ENCODE measurements at regions not wholly inside any gene's neighbourhood (a gene's known extent, or its start where the extent isn't known, plus 50 kb on each side); places are given as distances from the start of the nearest gene placed in this dataset.

DNA sequence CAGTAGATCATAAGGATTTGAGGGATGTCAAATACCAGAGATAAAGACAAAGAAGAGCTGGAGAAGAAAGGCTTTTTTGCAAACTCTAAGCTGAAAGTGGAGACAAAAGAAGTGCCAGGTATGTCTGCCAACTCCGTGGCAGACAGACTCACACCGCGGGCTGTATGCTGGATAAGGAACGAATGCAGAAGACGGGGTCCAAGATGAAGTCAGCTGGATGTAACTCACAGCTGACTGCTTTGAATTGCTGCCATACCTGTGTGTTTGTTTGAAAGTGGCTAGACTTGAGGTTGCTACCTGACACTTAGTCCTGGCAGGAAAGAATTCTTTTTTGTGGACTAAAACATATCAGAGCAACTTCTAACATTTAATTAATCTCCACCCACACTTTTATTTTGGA is 398.8 kb downstream of the DLEU7 start:
- DNase-seq (ENCODE audit: insufficient read length, low spot score) (no peak), FAIRE-seq (no peak)
- TF ChIP-seq POLR2A (IDR thresholded peaks at IDR 0.05; ENCODE audit: low read depth, low read length) = no peak
- no peak for TF ChIP-seq POU2F2 (IDR thresholded peaks at IDR 0.05; ENCODE audit: low read depth, low read length)
- TF ChIP-seq POLR2AphosphoS5 (IDR thresholded peaks at IDR 0.05; ENCODE audit: low read depth, low read length) = no peak
- TF ChIP-seq TAF1 (IDR thresholded peaks at IDR 0.05; ENCODE audit: low read depth, low read length) = no peak
- no peak for TF ChIP-seq SPI1 (IDR thresholded peaks at IDR 0.05; ENCODE audit: low read depth, low read length)
- TF ChIP-seq PAX5 (IDR thresholded peaks at IDR 0.05; ENCODE audit: insufficient read depth, low read length, severe bottlenecking) = no peak

DNA sequence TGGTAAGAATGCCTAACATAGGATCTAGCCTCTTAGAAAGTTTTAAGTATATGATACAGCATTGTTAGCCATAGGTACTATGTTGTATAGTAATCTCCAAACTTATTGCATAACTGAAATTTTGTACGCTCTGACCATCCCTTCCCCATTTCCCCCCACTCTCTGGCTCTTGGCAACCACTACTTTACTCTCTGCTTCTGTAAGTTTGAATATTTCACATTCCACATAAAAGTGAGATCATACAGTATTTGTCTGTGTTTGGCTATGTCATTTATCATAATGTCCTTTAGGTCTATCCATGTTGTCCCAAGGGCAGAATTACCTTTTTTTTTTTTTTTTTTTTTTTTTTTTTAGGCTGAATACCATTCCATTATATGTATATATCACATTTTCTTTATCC is 396.9 kb downstream of the DLEU7 start:
- no peak for FAIRE-seq
- no peak for TF ChIP-seq TAF1 (IDR thresholded peaks at IDR 0.05; ENCODE audit: low read depth, low read length)
- TF ChIP-seq PAX5 (IDR thresholded peaks at IDR 0.05; ENCODE audit: insufficient read depth, low read length, severe bottlenecking) = no peak
- no peak for DNase-seq (ENCODE audit: insufficient read length, low spot score)

DNA sequence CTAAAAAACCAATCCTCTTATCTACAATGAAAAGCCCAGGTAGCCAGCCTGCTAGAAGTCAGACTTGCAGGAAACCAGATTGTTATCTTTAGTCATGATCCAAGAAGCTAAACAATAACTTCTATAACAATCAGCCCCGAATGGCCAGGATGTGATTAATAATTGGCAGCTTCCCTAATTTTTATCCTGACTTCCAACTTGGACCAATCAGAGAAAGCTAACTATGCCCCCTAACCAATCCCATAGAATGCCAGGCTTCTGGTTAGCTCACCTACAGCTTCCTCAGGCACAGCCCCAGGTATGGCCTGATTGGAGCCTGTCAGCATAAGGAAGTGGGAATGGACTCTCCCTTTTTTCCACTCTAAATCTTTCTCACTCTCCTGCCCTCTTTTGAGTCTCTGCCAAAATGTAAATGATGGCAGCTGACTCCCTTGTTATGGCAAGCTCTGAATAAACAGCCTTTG is 394.9 kb downstream of the DLEU7 start:
- TF ChIP-seq TAF1 (IDR thresholded peaks at IDR 0.05; ENCODE audit: low read depth, low read length) (no peak), POU2F2 (IDR thresholded peaks at IDR 0.05; ENCODE audit: low read depth, low read length) (no peak)
- DNase-seq (ENCODE audit: insufficient read length, low spot score) (no peak), FAIRE-seq (no peak)

DNA sequence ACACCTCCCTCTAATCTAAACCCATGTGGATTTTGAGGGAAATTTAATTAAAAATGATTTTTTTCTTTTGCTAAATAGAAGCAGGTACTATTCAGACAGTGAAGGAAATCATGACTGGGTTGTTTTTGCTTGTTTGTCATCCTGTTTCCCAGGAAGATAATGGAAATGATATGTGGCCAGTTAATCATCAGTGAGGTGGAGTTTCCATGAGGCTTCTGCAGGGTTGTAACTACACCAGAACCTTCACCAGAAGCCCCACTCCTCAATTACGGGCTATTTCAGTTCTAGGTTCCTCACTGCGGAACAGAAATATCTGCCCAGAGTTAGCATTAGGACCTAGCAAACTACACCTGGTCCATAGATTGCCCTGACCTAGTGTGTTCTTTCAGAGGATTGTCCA is 394.0 kb downstream of the DLEU7 start:
- DNase-seq (ENCODE audit: insufficient read length, low spot score) (no peak), FAIRE-seq (no peak)
- no peak for TF ChIP-seq TAF1 (IDR thresholded peaks at IDR 0.05; ENCODE audit: low read depth, low read length)
- no peak for TF ChIP-seq POLR2AphosphoS5 (IDR thresholded peaks at IDR 0.05; ENCODE audit: low read depth, low read length)
- TF ChIP-seq PAX5 (IDR thresholded peaks at IDR 0.05; ENCODE audit: insufficient read depth, low read length, severe bottlenecking) = no peak
- TF ChIP-seq SPI1 (IDR thresholded peaks at IDR 0.05; ENCODE audit: low read depth, low read length) = no peak
- TF ChIP-seq POU2F2 (IDR thresholded peaks at IDR 0.05; ENCODE audit: low read depth, low read length) = no peak
- TF ChIP-seq POLR2A (IDR thresholded peaks at IDR 0.05; ENCODE audit: low read depth, low read length) = no peak

DNA sequence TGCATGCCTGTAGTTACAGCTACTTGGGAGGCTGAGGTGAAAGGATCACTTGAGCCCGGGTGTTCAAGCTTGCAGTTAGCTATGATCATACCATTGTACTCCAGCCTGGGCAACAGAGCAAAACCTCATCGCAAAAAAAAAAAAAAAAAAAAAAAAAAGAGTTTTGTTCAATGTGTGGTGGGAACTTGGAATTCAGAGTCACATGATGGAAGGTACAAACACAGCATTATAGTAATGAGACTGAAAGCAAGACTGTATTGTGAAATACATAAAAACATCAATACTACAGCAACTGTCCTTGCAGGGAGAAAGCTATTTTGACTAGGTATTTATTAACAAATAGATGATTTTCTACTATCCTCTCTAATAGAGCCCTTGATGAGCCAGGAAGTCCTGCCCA is 393.2 kb downstream of the DLEU7 start:
- FAIRE-seq (no peak), DNase-seq (ENCODE audit: insufficient read length, low spot score) (no peak)
- no peak for TF ChIP-seq POLR2AphosphoS5 (IDR thresholded peaks at IDR 0.05; ENCODE audit: low read depth, low read length)
- no peak for TF ChIP-seq PAX5 (IDR thresholded peaks at IDR 0.05; ENCODE audit: insufficient read depth, low read length, severe bottlenecking)
- TF ChIP-seq POU2F2 (IDR thresholded peaks at IDR 0.05; ENCODE audit: low read depth, low read length) = no peak
- no peak for TF ChIP-seq SPI1 (IDR thresholded peaks at IDR 0.05; ENCODE audit: low read depth, low read length)
- TF ChIP-seq POLR2A (IDR thresholded peaks at IDR 0.05; ENCODE audit: low read depth, low read length) = no peak
- TF ChIP-seq TAF1 (IDR thresholded peaks at IDR 0.05; ENCODE audit: low read depth, low read length) = no peak

DNA sequence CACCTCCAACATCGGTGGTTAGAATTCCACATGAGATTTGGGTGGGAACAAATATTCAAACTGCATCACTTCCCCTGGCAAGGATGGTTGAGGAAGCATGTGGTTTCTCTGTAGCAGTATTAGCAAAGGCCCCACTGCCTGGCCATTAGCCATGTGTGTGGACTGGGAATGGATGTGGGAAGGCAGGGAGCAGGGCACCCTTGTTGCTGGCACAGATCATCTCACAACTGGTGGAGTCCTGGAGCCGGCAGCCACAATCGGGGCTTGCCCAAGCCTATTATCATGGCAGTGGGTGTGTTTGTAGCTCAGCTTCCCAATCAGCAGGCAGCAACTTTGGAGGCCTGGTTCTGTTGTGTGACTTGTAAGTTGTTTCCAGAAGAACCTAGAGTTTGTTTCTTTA is 391.9 kb downstream of the DLEU7 start:
- DNase-seq (ENCODE audit: insufficient read length, low spot score) = no peak
- TF ChIP-seq SPI1 (IDR thresholded peaks at IDR 0.05; ENCODE audit: low read depth, low read length) = no peak
- no peak for TF ChIP-seq PAX5 (IDR thresholded peaks at IDR 0.05; ENCODE audit: insufficient read depth, low read length, severe bottlenecking)
- TF ChIP-seq POU2F2 (IDR thresholded peaks at IDR 0.05; ENCODE audit: low read depth, low read length) = no peak
- TF ChIP-seq TAF1 (IDR thresholded peaks at IDR 0.05; ENCODE audit: low read depth, low read length) = no peak
- no peak for TF ChIP-seq POLR2AphosphoS5 (IDR thresholded peaks at IDR 0.05; ENCODE audit: low read depth, low read length)
- TF ChIP-seq POLR2A (IDR thresholded peaks at IDR 0.05; ENCODE audit: low read depth, low read length) = no peak
- no peak for FAIRE-seq

DNA sequence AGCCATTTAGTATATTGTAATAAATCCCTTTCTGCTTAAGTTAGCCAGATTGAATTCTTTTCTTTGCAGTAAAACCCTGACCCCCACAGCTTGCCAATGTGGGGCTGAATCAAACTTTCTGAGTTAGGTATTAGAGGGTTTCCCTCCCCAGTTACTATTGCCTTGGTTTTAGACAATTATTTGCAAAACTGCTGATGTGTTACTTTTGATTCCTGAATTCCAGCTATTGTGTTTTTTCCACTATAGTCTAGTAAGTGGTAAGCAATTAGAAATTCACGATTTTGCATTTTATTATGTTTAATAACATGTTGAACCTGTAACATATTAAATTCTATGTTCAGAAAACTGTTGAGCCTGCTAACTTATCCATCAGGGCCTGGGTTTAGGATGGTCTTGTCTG is 391.5 kb downstream of the DLEU7 start:
- FAIRE-seq (no peak), DNase-seq (ENCODE audit: insufficient read length, low spot score) (no peak)
- no peak for TF ChIP-seq POU2F2 (IDR thresholded peaks at IDR 0.05; ENCODE audit: low read depth, low read length)
- TF ChIP-seq TAF1 (IDR thresholded peaks at IDR 0.05; ENCODE audit: low read depth, low read length) = no peak
- TF ChIP-seq POLR2A (IDR thresholded peaks at IDR 0.05; ENCODE audit: low read depth, low read length) = no peak
- TF ChIP-seq POLR2AphosphoS5 (IDR thresholded peaks at IDR 0.05; ENCODE audit: low read depth, low read length) = no peak
- no peak for TF ChIP-seq PAX5 (IDR thresholded peaks at IDR 0.05; ENCODE audit: insufficient read depth, low read length, severe bottlenecking)
- TF ChIP-seq SPI1 (IDR thresholded peaks at IDR 0.05; ENCODE audit: low read depth, low read length) = no peak

DNA sequence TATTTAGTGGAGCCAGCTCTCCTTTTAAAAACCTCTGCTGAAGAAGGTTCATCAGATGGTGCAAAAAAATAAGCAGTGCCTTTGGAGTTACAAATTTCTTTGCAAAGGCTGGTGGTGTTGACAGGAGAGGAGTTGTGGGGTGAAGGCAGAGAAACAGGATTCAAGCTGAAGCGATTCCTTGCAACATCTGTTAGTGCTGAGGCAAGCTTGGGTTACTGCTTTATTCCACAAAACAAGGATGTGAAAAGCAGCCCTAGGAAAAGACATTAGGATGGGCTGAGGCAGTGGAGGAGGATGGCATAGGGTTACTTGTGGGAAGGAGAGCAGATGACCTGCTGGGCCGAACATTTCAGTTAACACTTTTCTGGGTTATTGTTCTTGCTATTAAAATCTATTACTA is 390.7 kb downstream of the DLEU7 start:
- FAIRE-seq = no peak
- DNase-seq (ENCODE audit: insufficient read length, low spot score) = no peak

DNA sequence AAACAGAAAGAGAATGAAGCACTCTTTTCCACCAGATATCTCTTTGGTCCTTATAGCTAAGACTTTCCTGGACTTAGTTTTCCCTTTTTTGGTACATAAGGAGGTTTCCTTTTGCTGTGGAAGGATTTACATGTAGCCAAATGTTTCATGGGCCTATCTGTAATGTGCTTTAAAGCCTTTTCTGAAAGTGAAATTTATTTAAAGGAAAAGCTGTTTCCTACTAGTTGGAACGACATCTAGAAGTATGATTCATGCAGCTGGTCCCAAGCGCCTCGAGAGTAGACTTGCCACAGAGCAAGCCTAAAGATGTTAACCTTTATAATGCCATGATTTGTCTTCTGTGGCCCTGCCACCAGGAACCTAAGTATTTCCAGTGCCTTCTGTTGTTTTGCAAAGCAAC is 390.3 kb downstream of the DLEU7 start:
- no peak for FAIRE-seq
- no peak for DNase-seq (ENCODE audit: insufficient read length, low spot score)
- TF ChIP-seq POLR2A (IDR thresholded peaks at IDR 0.05; ENCODE audit: low read depth, low read length) = no peak
- no peak for TF ChIP-seq PAX5 (IDR thresholded peaks at IDR 0.05; ENCODE audit: insufficient read depth, low read length, severe bottlenecking)

More for the DNA sequence above, 390.7 kb downstream of the DLEU7 start:
- TF ChIP-seq PAX5 (IDR thresholded peaks at IDR 0.05; ENCODE audit: insufficient read depth, low read length, severe bottlenecking) (no peak), POLR2A (IDR thresholded peaks at IDR 0.05; ENCODE audit: low read depth, low read length) (no peak), POU2F2 (IDR thresholded peaks at IDR 0.05; ENCODE audit: low read depth, low read length) (no peak), POLR2AphosphoS5 (IDR thresholded peaks at IDR 0.05; ENCODE audit: low read depth, low read length) (no peak), TAF1 (IDR thresholded peaks at IDR 0.05; ENCODE audit: low read depth, low read length) (no peak), SPI1 (IDR thresholded peaks at IDR 0.05; ENCODE audit: low read depth, low read length) (no peak)

DNA sequence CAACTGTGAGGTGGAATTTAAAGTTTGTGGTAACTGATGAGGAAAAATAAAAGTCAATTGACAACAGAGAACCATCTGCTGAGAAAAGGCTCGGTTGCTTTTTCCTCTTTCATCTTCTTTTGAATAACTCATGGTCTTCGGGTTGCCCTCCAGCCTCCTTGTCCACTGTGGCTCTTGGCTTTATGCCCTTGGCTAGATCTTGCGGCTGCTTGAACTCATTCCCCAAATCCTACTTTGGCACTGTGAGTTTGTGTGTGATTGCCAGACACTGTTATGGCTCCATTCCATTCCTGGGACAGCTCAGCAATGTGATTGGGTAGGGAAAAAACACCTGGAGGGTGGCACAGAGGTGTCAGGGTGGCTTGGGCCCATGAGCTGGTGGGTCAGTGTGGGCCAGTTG is 387.4 kb downstream of the DLEU7 start:
- no peak for FAIRE-seq
- no peak for TF ChIP-seq TAF1 (IDR thresholded peaks at IDR 0.05; ENCODE audit: low read depth, low read length)
- TF ChIP-seq POU2F2 (IDR thresholded peaks at IDR 0.05; ENCODE audit: low read depth, low read length) = no peak
- no peak for TF ChIP-seq POLR2A (IDR thresholded peaks at IDR 0.05; ENCODE audit: low read depth, low read length)
- TF ChIP-seq POLR2AphosphoS5 (IDR thresholded peaks at IDR 0.05; ENCODE audit: low read depth, low read length) = no peak
- TF ChIP-seq SPI1 (IDR thresholded peaks at IDR 0.05; ENCODE audit: low read depth, low read length) = no peak
- no peak for TF ChIP-seq PAX5 (IDR thresholded peaks at IDR 0.05; ENCODE audit: insufficient read depth, low read length, severe bottlenecking)
- no peak for DNase-seq (ENCODE audit: insufficient read length, low spot score)

Data from GM12891 (cell line).